Kidney (tissue), 13 donors: ENCODE measurements at regions not wholly inside any gene's neighbourhood (a gene's known extent, or its start where the extent isn't known, plus 50 kb on each side); places are given as distances from the start of the nearest gene placed in this dataset.

Experiments used
- DNase-seq, 5 donors: peaks; one replicate each; pipeline ENCODE4 v3.0.0-alpha.2; 2013 to 2020
- FAIRE-seq: peaks from 2 replicates; lab custom pipeline; 2012; peaks lifted over from hg19 to GRCh38; lab: Jason Lieb, UNC
- H3K27ac ChIP-seq, 2 donors: one replicate each; pipeline ENCODE4 v1.7.0; 2013; ENCODE audit warnings: low read depth in 2 of 2, low read length in 2 of 2, inconsistent platforms in 1 of 2
- H3K27me3 ChIP-seq: one replicate; pipeline ENCODE4 v1.7.1; 2013; ENCODE audit warnings: low read length, inconsistent platforms; ENCODE audit not compliant: control insufficient read depth, insufficient read depth
- H3K36me3 ChIP-seq, 3 donors: one replicate each; pipeline versions ENCODE4 v1.7.0 to v1.7.1; 2013; ENCODE audit warnings: low read length in 3 of 3, control low read depth in 1 of 3, inconsistent platforms in 1 of 3; ENCODE audit not compliant: insufficient read depth in 3 of 3, control insufficient read depth in 2 of 3
- H3K4me1 ChIP-seq, 3 donors: one replicate each; pipeline versions ENCODE4 v1.7.0 to v1.7.1; 2013; ENCODE audit warnings: low read length in 3 of 3, inconsistent platforms in 1 of 3, low read depth in 1 of 3; ENCODE audit not compliant: control insufficient read depth in 2 of 3, insufficient read depth in 2 of 3
- H3K4me3 ChIP-seq, 3 donors: one replicate each; pipeline versions ENCODE4 v1.7.0 to v1.8.1; 2013; ENCODE audit warnings: low read length in 3 of 3, control low read depth in 1 of 3, inconsistent platforms in 1 of 3
- H3K9ac ChIP-seq, 3 donors: one replicate each; pipeline versions ENCODE4 v1.7.0 to v1.7.1; 2013; ENCODE audit warnings: low read length in 3 of 3, control low read depth in 1 of 3, inconsistent platforms in 1 of 3
- H3K9me3 ChIP-seq, 3 donors: one replicate each; pipeline versions ENCODE4 v1.7.0 to v1.7.1; 2013; ENCODE audit warnings: low read length in 3 of 3, control low read depth in 1 of 3, inconsistent platforms in 1 of 3; ENCODE audit not compliant: control insufficient read depth in 2 of 3, insufficient read depth in 1 of 3
- intact Hi-C: fragments of 100-400 bp; cut with DNase I; formaldehyde crosslinking; loops from one replicate; pipeline ENCODE4 v1.11.1; 2022
- TF ChIP-seq, protein P1 (sequence below): IDR thresholded peaks from 3 replicates; pipeline ENCODE4 v1.5.1; 2012; ENCODE audit warnings: mild to moderate bottlenecking, moderate library complexity, borderline replicate concordance; ENCODE audit not compliant: insufficient read depth; ENCODE audit errors: extremely low read depth
- donor health status: control.
- donor health status: control.
- donor health status: control.
- donor health status: control.
- donor health status: control.
- donor health status: DM: yes; HTN: yes; CAD: no.
- donor health status: Normal renal cell carcinoma (clear cell type).

- H3K36me3 ChIP-seq: no peaks in the 10 kb centered on the region
- no peaks in the 10 kb centered on the region for H3K27me3 ChIP-seq
- intact Hi-C loops: no loop called here
- FAIRE-seq: no peak
- no peak overlapping the region for H3K9ac ChIP-seq
- no peaks in the 10 kb centered on the region for H3K9me3 ChIP-seq
- H3K27ac ChIP-seq: no peak overlapping the region
- TF ChIP-seq, protein P1, sequence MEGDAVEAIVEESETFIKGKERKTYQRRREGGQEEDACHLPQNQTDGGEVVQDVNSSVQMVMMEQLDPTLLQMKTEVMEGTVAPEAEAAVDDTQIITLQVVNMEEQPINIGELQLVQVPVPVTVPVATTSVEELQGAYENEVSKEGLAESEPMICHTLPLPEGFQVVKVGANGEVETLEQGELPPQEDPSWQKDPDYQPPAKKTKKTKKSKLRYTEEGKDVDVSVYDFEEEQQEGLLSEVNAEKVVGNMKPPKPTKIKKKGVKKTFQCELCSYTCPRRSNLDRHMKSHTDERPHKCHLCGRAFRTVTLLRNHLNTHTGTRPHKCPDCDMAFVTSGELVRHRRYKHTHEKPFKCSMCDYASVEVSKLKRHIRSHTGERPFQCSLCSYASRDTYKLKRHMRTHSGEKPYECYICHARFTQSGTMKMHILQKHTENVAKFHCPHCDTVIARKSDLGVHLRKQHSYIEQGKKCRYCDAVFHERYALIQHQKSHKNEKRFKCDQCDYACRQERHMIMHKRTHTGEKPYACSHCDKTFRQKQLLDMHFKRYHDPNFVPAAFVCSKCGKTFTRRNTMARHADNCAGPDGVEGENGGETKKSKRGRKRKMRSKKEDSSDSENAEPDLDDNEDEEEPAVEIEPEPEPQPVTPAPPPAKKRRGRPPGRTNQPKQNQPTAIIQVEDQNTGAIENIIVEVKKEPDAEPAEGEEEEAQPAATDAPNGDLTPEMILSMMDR: no peak
- H3K4me3 ChIP-seq: no peak overlapping the region
- no peak for DNase-seq
- peaks cover 0 to 2% (median 0%) of the 10 kb centered on the region in 3 donors for H3K4me1 ChIP-seq
Measured at GRCh38 chr5:147174671-147175265, 60.1 kb upstream of the STK32A start.

GRCh38 chr5:147175516-147176097 is 59.2 kb upstream of the STK32A start:
- Histone ChIP-seq H3K9me3 (no peaks in the 10 kb centered on the region), H3K4me3 (no peak overlapping the region), H3K4me1 (peaks cover 0 to under 1% (median 0%) of the 10 kb centered on the region in 3 donors), H3K27me3 (no peaks in the 10 kb centered on the region), H3K9ac (no peak overlapping the region), H3K36me3 (no peaks in the 10 kb centered on the region), H3K27ac (no peak overlapping the region)
- intact Hi-C loops: no loop called here
- DNase-seq (no peak), FAIRE-seq (no peak)
- TF ChIP-seq, protein P1: no peak

DNA sequence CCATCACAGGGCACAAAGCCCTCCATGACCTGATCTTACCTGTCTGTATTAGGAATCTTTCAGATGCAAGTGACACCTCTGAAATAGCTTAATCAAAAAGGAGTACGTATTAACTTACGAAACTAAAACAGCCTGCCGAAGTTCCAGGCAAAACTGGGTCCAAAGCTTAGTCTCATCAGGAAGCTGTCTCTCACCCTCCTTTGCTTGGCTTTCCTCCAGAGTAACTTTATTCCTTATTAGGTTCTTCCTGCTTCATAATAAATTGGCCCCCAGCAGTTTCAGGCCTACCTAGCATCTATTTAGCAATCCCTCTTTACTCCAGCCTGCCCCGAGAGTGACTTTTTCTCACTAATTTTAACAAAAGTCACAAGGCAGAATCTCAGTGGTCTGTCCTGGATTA is 58.4 kb upstream of the STK32A start:
- H3K9me3 ChIP-seq: no peaks in the 10 kb centered on the region
- TF ChIP-seq, protein P1: no peak
- H3K4me1 ChIP-seq: no peaks in the 10 kb centered on the region
- FAIRE-seq (no peak), DNase-seq (no peak)
- no peak overlapping the region for H3K4me3 ChIP-seq
- H3K27ac ChIP-seq: no peak overlapping the region
- no peaks in the 10 kb centered on the region for H3K27me3 ChIP-seq
- no peak overlapping the region for H3K9ac ChIP-seq
- intact Hi-C loops: no loop called here
- H3K36me3 ChIP-seq: no peaks in the 10 kb centered on the region
